ENCODE measurements at regions not wholly inside any gene's neighbourhood (a gene's known extent, or its start where the extent isn't known, plus 50 kb on each side); places are given as distances from the start of the nearest gene placed in this dataset.

DNA sequence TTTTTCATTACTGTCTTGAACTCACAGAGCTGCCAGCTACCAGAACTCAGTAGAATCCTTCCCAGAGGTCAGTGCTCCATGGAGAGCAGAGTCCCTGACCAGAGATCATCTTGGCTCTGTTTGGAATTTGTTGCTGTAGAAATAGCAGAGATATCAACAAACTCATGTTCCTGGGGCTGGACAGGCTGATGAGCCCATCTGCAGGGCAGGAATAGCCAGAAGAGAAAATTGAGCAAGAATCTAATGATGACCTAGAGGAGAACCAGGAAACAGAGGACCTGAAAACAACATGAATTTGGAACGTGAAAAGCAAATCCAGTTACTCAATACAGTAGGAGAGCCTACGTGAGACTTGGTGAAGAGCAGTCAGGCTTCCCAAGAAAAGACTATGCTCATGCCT is 437.8 kb downstream of the PLK2 start:
- TF ChIP-seq, protein P1, sequence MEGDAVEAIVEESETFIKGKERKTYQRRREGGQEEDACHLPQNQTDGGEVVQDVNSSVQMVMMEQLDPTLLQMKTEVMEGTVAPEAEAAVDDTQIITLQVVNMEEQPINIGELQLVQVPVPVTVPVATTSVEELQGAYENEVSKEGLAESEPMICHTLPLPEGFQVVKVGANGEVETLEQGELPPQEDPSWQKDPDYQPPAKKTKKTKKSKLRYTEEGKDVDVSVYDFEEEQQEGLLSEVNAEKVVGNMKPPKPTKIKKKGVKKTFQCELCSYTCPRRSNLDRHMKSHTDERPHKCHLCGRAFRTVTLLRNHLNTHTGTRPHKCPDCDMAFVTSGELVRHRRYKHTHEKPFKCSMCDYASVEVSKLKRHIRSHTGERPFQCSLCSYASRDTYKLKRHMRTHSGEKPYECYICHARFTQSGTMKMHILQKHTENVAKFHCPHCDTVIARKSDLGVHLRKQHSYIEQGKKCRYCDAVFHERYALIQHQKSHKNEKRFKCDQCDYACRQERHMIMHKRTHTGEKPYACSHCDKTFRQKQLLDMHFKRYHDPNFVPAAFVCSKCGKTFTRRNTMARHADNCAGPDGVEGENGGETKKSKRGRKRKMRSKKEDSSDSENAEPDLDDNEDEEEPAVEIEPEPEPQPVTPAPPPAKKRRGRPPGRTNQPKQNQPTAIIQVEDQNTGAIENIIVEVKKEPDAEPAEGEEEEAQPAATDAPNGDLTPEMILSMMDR (IDR thresholded peaks at IDR 0.05): no peak
- no peak for TF ChIP-seq POLR2AphosphoS5 (IDR thresholded peaks at IDR 0.05)
